A549 (cell line): ENCODE measurements at regions not wholly inside any gene's neighbourhood (a gene's known extent, or its start where the extent isn't known, plus 50 kb on each side); places are given as distances from the start of the nearest gene placed in this dataset.

Experiments used
- ATAC-seq, 2 experiments: fragments of 200-7000 bp in 1 of 2; fragments of >200 bp in 1 of 2; cut with Nextera tagmentation in 1 of 2; cut with Tn5 transposase in 1 of 2; 3 replicates each; pipeline versions ENCODE4 v1.8.0 to v1.9.1; 2018 to 2020; ENCODE audit warnings: mild to moderate bottlenecking in 1 of 2, moderate library complexity in 1 of 2
- CTCF ChIA-PET: fragments of 300-600 bp; sonication (Branson Sonifier 250); formaldehyde crosslinking; extraction: SDS; loops from one replicate; lab custom pipeline; 2021; ENCODE audit warnings: antibody characterized with exemption, inconsistent platforms; lab: Yijun Ruan, JAX
- POLR2A ChIA-PET: fragments of 350-600 bp; formaldehyde crosslinking; extraction: SDS; loops from one replicate; lab custom pipeline; 2021; ENCODE audit warnings: antibody characterized with exemption, inconsistent platforms; lab: Yijun Ruan, JAX
- DNase-seq, 2 experiments: peaks; one replicate each; pipeline versions ENCODE4 v3.0.0 to v3.0.0-alpha.2; 2011 to 2016; ENCODE audit warnings: low read depth in 1 of 2, low spot score in 1 of 2
- FAIRE-seq: peaks from 2 replicates; lab custom pipeline; 2011; peaks lifted over from hg19 to GRCh38; lab: Jason Lieb, UNC
- H3K27ac ChIP-seq, 2 experiments: fragments of >200 bp; sonication (Bioruptor Twin); formaldehyde crosslinking; 3 replicates each; pipeline ENCODE4 v1.5.1; 2016 to 2017
- H3K4me1 ChIP-seq: fragments of >200 bp; sonication (Bioruptor Twin); formaldehyde crosslinking; 3 replicates; pipeline ENCODE4 v1.6.1; 2016
- H3K4me2 ChIP-seq: fragments of >200 bp; sonication (Bioruptor Twin); formaldehyde crosslinking; 3 replicates; pipeline ENCODE4 v1.6.1; 2016
- H3K4me3 ChIP-seq: fragments of >200 bp; sonication (Bioruptor Twin); formaldehyde crosslinking; 3 replicates; pipeline ENCODE4 v1.5.1; 2016
- H3K9me3 ChIP-seq: fragments of >200 bp; sonication (Bioruptor Twin); formaldehyde crosslinking; 3 replicates; pipeline ENCODE4 v1.6.1; 2016
- CHD2 ChIP-seq: fragments of 150-350 bp; IDR thresholded peaks from 2 replicates; pipeline ENCODE4 v1.6.1; 2014; ENCODE audit warnings: low read length; ENCODE audit not compliant: partially characterized antibody
- CHD4 ChIP-seq: fragments of 200-600 bp; sonication (generic); IDR thresholded peaks from 2 replicates; pipeline ENCODE4 v1.6.1; 2016; ENCODE audit warnings: antibody characterized with exemption, mild to moderate bottlenecking, borderline replicate concordance
- CTCF ChIP-seq: fragments of >200 bp; sonication (Bioruptor Twin); formaldehyde crosslinking; IDR thresholded peaks from 3 replicates; pipeline ENCODE4 v1.5.1; 2016
- E2F6 ChIP-seq: IDR thresholded peaks from 2 replicates; pipeline ENCODE4 v1.6.1; 2012; ENCODE audit warnings: low read depth, borderline replicate concordance
- EP300 ChIP-seq, 2 experiments: fragments of >200 bp; sonication (Bioruptor Twin); formaldehyde crosslinking; IDR thresholded peaks; 2 replicates in 1 of 2; 3 replicates in 1 of 2; pipeline ENCODE4 v1.6.1; 2016 to 2017
- ESRRA ChIP-seq: fragments of 150-350 bp; IDR thresholded peaks from 2 replicates; pipeline ENCODE4 v1.6.1; 2014; ENCODE audit warnings: mild to moderate bottlenecking, low read length, borderline replicate concordance
- FOSL2 ChIP-seq, 2 experiments: fragments of 450-650 bp in 1 of 2; fragments of >200 bp in 1 of 2; sonication (Bioruptor Twin) in 1 of 2; formaldehyde crosslinking; IDR thresholded peaks; 2 replicates each; pipeline versions ENCODE4 v1.5.0 to v1.6.1; 2016 to 2020; ENCODE audit warnings: mild to moderate bottlenecking in 1 of 2, moderate library complexity in 1 of 2
- GATA3 ChIP-seq: IDR thresholded peaks from 2 replicates; pipeline ENCODE4 v1.6.1; 2012; ENCODE audit warnings: borderline replicate concordance
- HDAC2 ChIP-seq: fragments of 200-600 bp; sonication (generic); IDR thresholded peaks from 2 replicates; pipeline ENCODE4 v1.6.1; 2016
- HES2 ChIP-seq: fragments of >200 bp; sonication (Bioruptor Twin); formaldehyde crosslinking; IDR thresholded peaks from 2 replicates; pipeline ENCODE4 v1.6.1; 2016
- HEYL ChIP-seq: fragments of 250-450 bp; sonication (Bioruptor Pico); IDR thresholded peaks from 2 replicates; pipeline ENCODE4 v1.8.0; 2021; ENCODE audit warnings: mild to moderate bottlenecking, moderate library complexity
- HMGXB4 ChIP-seq: fragments of 250-450 bp; sonication (Bioruptor Pico); IDR thresholded peaks from 2 replicates; pipeline ENCODE4 v1.5.0; 2021; ENCODE audit warnings: mild to moderate bottlenecking, moderate library complexity, borderline replicate concordance
- HOXA7 ChIP-seq: fragments of 250-450 bp; sonication (Bioruptor Pico); IDR thresholded peaks from 2 replicates; pipeline ENCODE4 v1.5.0; 2020; ENCODE audit warnings: mild to moderate bottlenecking, moderate library complexity
- HOXB5 ChIP-seq: fragments of 250-450 bp; sonication (Bioruptor Pico); IDR thresholded peaks from 2 replicates; pipeline ENCODE4 v1.5.0; 2020; ENCODE audit warnings: mild to moderate bottlenecking, moderate library complexity
- JUN ChIP-seq, 2 experiments: fragments of >200 bp; sonication (Bioruptor Twin); formaldehyde crosslinking; IDR thresholded peaks; 2 replicates in 1 of 2; 3 replicates in 1 of 2; pipeline ENCODE4 v1.6.1; 2016 to 2017
- MAFK ChIP-seq: fragments of 450-650 bp; IDR thresholded peaks from 2 replicates; pipeline ENCODE4 v1.6.1; 2014; ENCODE audit not compliant: partially characterized antibody
- MAX ChIP-seq: IDR thresholded peaks from 2 replicates; pipeline ENCODE4 v1.6.1; 2012
- MYC ChIP-seq: IDR thresholded peaks from 2 replicates; pipeline ENCODE4 v1.6.1; 2012; ENCODE audit warnings: mild to moderate bottlenecking, inconsistent platforms, low read length, improper control_type of control experiment, borderline replicate concordance
- NR3C1 ChIP-seq: fragments of >200 bp; sonication (Bioruptor Twin); formaldehyde crosslinking; IDR thresholded peaks from 3 replicates; pipeline ENCODE4 v1.6.1; 2017
- RAD21 ChIP-seq, 2 experiments: fragments of >200 bp in 1 of 2; sonication (Bioruptor Twin) in 1 of 2; formaldehyde crosslinking in 1 of 2; IDR thresholded peaks in 1 of 2; conservative IDR thresholded peaks in 1 of 2; 2 replicates in 1 of 2; 3 replicates in 1 of 2; pipeline ENCODE4 v1.6.1; 2012 to 2018; ENCODE audit warnings: inconsistent platforms in 1 of 2
- RARB ChIP-seq: fragments of 250-450 bp; sonication (Bioruptor Pico); IDR thresholded peaks from 2 replicates; pipeline ENCODE4 v1.8.0; 2021; ENCODE audit warnings: mild to moderate bottlenecking, moderate library complexity
- REST ChIP-seq: fragments of 200-600 bp; sonication (generic); IDR thresholded peaks from 2 replicates; pipeline ENCODE4 v1.6.1; 2016; ENCODE audit warnings: antibody characterized with exemption, mild to moderate bottlenecking, moderate library complexity
- RFX5 ChIP-seq: fragments of 450-650 bp; IDR thresholded peaks from 2 replicates; pipeline ENCODE4 v1.7.1; 2014; ENCODE audit warnings: antibody characterized with exemption, mild to moderate bottlenecking, moderate library complexity
- RNF2 ChIP-seq: fragments of 200-600 bp; sonication (generic); IDR thresholded peaks from 2 replicates; pipeline ENCODE4 v1.6.1; 2016; ENCODE audit warnings: low read depth, mild to moderate bottlenecking, antibody characterized with exemption, moderate library complexity, borderline replicate concordance
- SMC3 ChIP-seq: fragments of >200 bp; sonication (Bioruptor Twin); formaldehyde crosslinking; IDR thresholded peaks from 3 replicates; pipeline ENCODE4 v1.6.1; 2018; ENCODE audit warnings: inconsistent platforms
- SREBF2 ChIP-seq: fragments of 450-650 bp; IDR thresholded peaks from 2 replicates; pipeline ENCODE4 v1.6.1; 2014; ENCODE audit warnings: mild to moderate bottlenecking, moderate library complexity
- USF2 ChIP-seq: fragments of 450-650 bp; IDR thresholded peaks from 2 replicates; pipeline ENCODE4 v1.6.1; 2014; ENCODE audit warnings: antibody characterized with exemption
- ZFP36 ChIP-seq: fragments of 450-650 bp; IDR thresholded peaks from 2 replicates; pipeline ENCODE4 v1.6.1; 2014; ENCODE audit warnings: borderline replicate concordance; ENCODE audit not compliant: partially characterized antibody
- ZNF302 ChIP-seq: fragments of 250-450 bp; sonication (Bioruptor Pico); IDR thresholded peaks from 2 replicates; pipeline ENCODE4 v1.9.0; 2021; ENCODE audit warnings: inconsistent platforms, mild to moderate bottlenecking, moderate library complexity
- ZSCAN20 ChIP-seq: fragments of 250-450 bp; sonication (Bioruptor Pico); IDR thresholded peaks from 2 replicates; pipeline ENCODE4 v1.8.0; 2022; ENCODE audit warnings: mild to moderate bottlenecking, moderate library complexity
- WGBS: methylation state at CpG from one replicate; pipeline ENCODE4 v1.1.6; 2017; ENCODE audit errors: missing lambda C conversion rate; 5-methylcytosine and 5-hydroxymethylcytosine counted together

- ChIA-PET CTCF (no interaction called here), POLR2A (no interaction called here)
- H3K4me1 ChIP-seq: no peaks in the 10 kb centered on the region
- 0 out of 3 replicates have a peak, but pooled peaks cover 3% of the 10 kb centered on the region for H3K9me3 ChIP-seq
- DNase-seq (no peak), ATAC-seq (no peak), FAIRE-seq (no peak)
- H3K4me3 ChIP-seq: no peak overlapping the region
- H3K27ac ChIP-seq: no peak overlapping the region
- WGBS: 22% methylated on average over 6 of the region's 6 CpGs
- TF ChIP-seq ZNF302 (CRISPR knock-in tag) (no peak), ZFP36 (no peak), HDAC2 (no peak), JUN (IDR thresholded peaks at IDR 0.05) (no peak), SREBF2 (no peak), REST (no peak), EP300 (IDR thresholded peaks at IDR 0.05) (no peak), HOXA7 (no peak), NR3C1 (no peak), HES2 (no peak), RFX5 (no peak), MAX (no peak), RAD21 (conservative IDR thresholded peaks at IDR 0.05 in 1 of 2, IDR thresholded peaks at IDR 0.05 in 1 of 2) (no peak), CHD2 (no peak), FOSL2 (IDR thresholded peaks at IDR 0.05) (no peak), FOSL2 (CRISPR knock-in tag; IDR thresholded peaks at IDR 0.05) (no peak), ZSCAN20 (CRISPR knock-in tag) (no peak)
- no peak overlapping the region for H3K4me2 ChIP-seq
Observed at GRCh38 chr5:5558102-5558501, 135.6 kb downstream of the ICE1 start.

GRCh38 chr5:5551499-5551898, 129.0 kb downstream of the ICE1 start:
- ChIA-PET POLR2A (no interaction called here), CTCF (no interaction called here)
- no peak for FAIRE-seq
- WGBS: 19% methylated on average over 4 of the region's 4 CpGs
- Histone ChIP-seq H3K4me1 (no peaks in the 10 kb centered on the region), H3K9me3 (peaks cover 3% of the 10 kb centered on the region; the same call in 1 of the 3 replicates), H3K27ac (no peak overlapping the region), H3K4me3 (no peak overlapping the region), H3K4me2 (no peak overlapping the region)
- no peak for ATAC-seq
- DNase-seq: no peak
- no peak for TF ChIP-seq CTCF
- no peak for TF ChIP-seq GATA3
- no peak for TF ChIP-seq E2F6
- no peak for TF ChIP-seq HEYL (CRISPR knock-in tag)
- TF ChIP-seq RFX5: no peak
- TF ChIP-seq CHD4: no peak
- no peak for TF ChIP-seq ESRRA
- no peak for TF ChIP-seq JUN (IDR thresholded peaks at IDR 0.05)
- TF ChIP-seq HOXB5: no peak
- no peak for TF ChIP-seq USF2
- no peak for TF ChIP-seq RNF2
- no peak for TF ChIP-seq MAFK
- TF ChIP-seq MYC: no peak
- no peak for TF ChIP-seq HMGXB4
- no peak for TF ChIP-seq SMC3
- TF ChIP-seq RARB (CRISPR knock-in tag): no peak
- no peak for TF ChIP-seq RAD21 (conservative IDR thresholded peaks at IDR 0.05 in 1 of 2, IDR thresholded peaks at IDR 0.05 in 1 of 2)
